Lower leg skin (tissue), 3 donors: ENCODE measurements at regions not wholly inside any gene's neighbourhood (a gene's known extent, or its start where the extent isn't known, plus 50 kb on each side); places are given as distances from the start of the nearest gene placed in this dataset.

ENCODE experiments used
- CTCF ChIP-seq, 3 donors: fragments of 450-650 bp; IDR thresholded peaks; one replicate each; pipeline ENCODE4 v1.5.1; 2016; ENCODE audit warnings: antibody characterized with exemption in 3 of 3, mild to moderate bottlenecking in 3 of 3, moderate library complexity in 2 of 3
- POLR2A ChIP-seq, 2 donors: fragments of 450-650 bp; IDR thresholded peaks; one replicate each; pipeline ENCODE4 v1.6.1; 2016 to 2017; ENCODE audit warnings: antibody characterized with exemption in 2 of 2, mild to moderate bottlenecking in 1 of 2, moderate library complexity in 1 of 2

- TF ChIP-seq CTCF (IDR thresholded peaks at IDR 0.05) (no peak), POLR2A (IDR thresholded peaks at IDR 0.05) (no peak)
These were observed 54.1 kb upstream of the NUDT7 start for GRCh38 chr16:77668201-77668600.
